Body of pancreas (tissue), 4 donors: ENCODE measurements at regions not wholly inside any gene's neighbourhood (a gene's known extent, or its start where the extent isn't known, plus 50 kb on each side); places are given as distances from the start of the nearest gene placed in this dataset.

Source experiments
- CTCF ChIP-seq, 7 experiments: fragments of 450-650 bp in 4 of 7; fragments of 200-600 bp in 3 of 7; sonication (generic) in 3 of 7; IDR thresholded peaks; one replicate each; pipeline ENCODE4 v1.5.1; 2016 to 2019; ENCODE audit warnings: antibody characterized with exemption in 7 of 7
- POLR2A ChIP-seq, 3 donors: fragments of 450-650 bp; IDR thresholded peaks; one replicate each; pipeline ENCODE4 v1.6.1; 2016; ENCODE audit warnings: antibody characterized with exemption in 3 of 3, mild to moderate bottlenecking in 2 of 3

- TF ChIP-seq CTCF (IDR thresholded peaks at IDR 0.05) (no peak), POLR2A (IDR thresholded peaks at IDR 0.05) (no peak)
These were observed 86.3 kb upstream of the AMN1 start for GRCh38 chr12:31815096-31815495.
